ENCODE measurements at regions not wholly inside any gene's neighbourhood (a gene's known extent, or its start where the extent isn't known, plus 50 kb on each side); places are given as distances from the start of the nearest gene placed in this dataset.

GRCh38 chr11:42145311-42145710, 685.9 kb upstream of the LRRC4C start:
- POLR2A ChIA-PET, result no interaction called here
- no peak for TF ChIP-seq CTCF (IDR thresholded peaks at IDR 0.05)
- DNase-seq (no peak), ATAC-seq (ENCODE audit: low read depth) (no peak)
- H3K36me3 Mint-ChIP-seq (ENCODE audit: low read depth), result no peaks in the 10 kb centered on the region
- no peak overlapping the region for H3K4me3 Mint-ChIP-seq
- intact Hi-C loops (cut with micrococcal nuclease), result no loop called here
- no peak overlapping the region for H3K27ac Mint-ChIP-seq
- no peaks in the 10 kb centered on the region for H3K27me3 Mint-ChIP-seq
- H3K9me3 Mint-ChIP-seq, result peaks cover 12% of the 10 kb centered on the region
- CTCF ChIA-PET, result no interaction called here
- no peaks in the 10 kb centered on the region for H3K4me1 Mint-ChIP-seq

GRCh38 chr11:42161886-42162285, 702.4 kb upstream of the LRRC4C start:
- Mint-ChIP-seq H3K4me3 (no peak overlapping the region), H3K27me3 (no peaks in the 10 kb centered on the region), H3K27ac (no peak overlapping the region), H3K36me3 (ENCODE audit: low read depth) (no peaks in the 10 kb centered on the region), H3K4me1 (no peaks in the 10 kb centered on the region), H3K9me3 (no peaks in the 10 kb centered on the region)
- TF ChIP-seq CTCF (IDR thresholded peaks at IDR 0.05), result no peak
- ChIA-PET POLR2A (no interaction called here), CTCF (no interaction called here)
- DNase-seq (no peak), ATAC-seq (ENCODE audit: low read depth) (no peak)
- intact Hi-C loops (cut with micrococcal nuclease), result no loop called here

- DNase-seq (no peak), ATAC-seq (ENCODE audit: low read depth) (no peak)
- intact Hi-C loops (cut with micrococcal nuclease), result no loop called here
- H3K36me3 Mint-ChIP-seq (ENCODE audit: low read depth), result no peaks in the 10 kb centered on the region
- H3K9me3 Mint-ChIP-seq, result peaks cover 11% of the 10 kb centered on the region
- H3K4me1 Mint-ChIP-seq, result no peaks in the 10 kb centered on the region
- POLR2A ChIA-PET, result no interaction called here
- H3K4me3 Mint-ChIP-seq, result no peak overlapping the region
- CTCF ChIA-PET, result no interaction called here
- TF ChIP-seq CTCF (IDR thresholded peaks at IDR 0.05), result no peak
- no peak overlapping the region for H3K27ac Mint-ChIP-seq
- H3K27me3 Mint-ChIP-seq, result no peaks in the 10 kb centered on the region
Measured at GRCh38 chr11:42169191-42169590, 709.7 kb upstream of the LRRC4C start.

- no peak for ATAC-seq (ENCODE audit: low read depth)
- TF ChIP-seq CTCF (IDR thresholded peaks at IDR 0.05), result no peak
- Mint-ChIP-seq H3K9me3 (peaks cover 11% of the 10 kb centered on the region), H3K27ac (no peak overlapping the region), H3K4me3 (no peak overlapping the region), H3K4me1 (no peaks in the 10 kb centered on the region), H3K27me3 (no peaks in the 10 kb centered on the region), H3K36me3 (ENCODE audit: low read depth) (no peaks in the 10 kb centered on the region)
- ChIA-PET CTCF (no interaction called here), POLR2A (no interaction called here)
- intact Hi-C loops (cut with micrococcal nuclease), result no loop called here
- DNase-seq, result no peak
Measured at GRCh38 chr11:42170601-42171000, 711.1 kb upstream of the LRRC4C start.

GRCh38 chr11:42171046-42171445, 711.6 kb upstream of the LRRC4C start:
- no peaks in the 10 kb centered on the region for H3K4me1 Mint-ChIP-seq
- CTCF ChIA-PET, result no interaction called here
- TF ChIP-seq CTCF (IDR thresholded peaks at IDR 0.05), result no peak
- H3K4me3 Mint-ChIP-seq, result no peak overlapping the region
- intact Hi-C loops (cut with micrococcal nuclease), result no loop called here
- DNase-seq, result no peak
- no peaks in the 10 kb centered on the region for H3K36me3 Mint-ChIP-seq (ENCODE audit: low read depth)
- no peaks in the 10 kb centered on the region for H3K27me3 Mint-ChIP-seq
- ATAC-seq (ENCODE audit: low read depth), result no peak
- H3K27ac Mint-ChIP-seq, result no peak overlapping the region
- H3K9me3 Mint-ChIP-seq, result peaks cover 11% of the 10 kb centered on the region
- POLR2A ChIA-PET, result no interaction called here

Measured in activated B cell treated with CpG ODN at 0.5 μM for 24 hours (primary cell).